K562 (cell line): ENCODE measurements at regions not wholly inside any gene's neighbourhood (a gene's known extent, or its start where the extent isn't known, plus 50 kb on each side); places are given as distances from the start of the nearest gene placed in this dataset.

Source experiments
- ATAC-seq: fragments of 200-7000 bp; cut with Tn5 transposase; 3 replicates; pipeline ENCODE4 v1.9.1; 2020; ENCODE audit warnings: moderate library complexity
- BruUV-seq: library from RNA; stranded (reverse); fragments of 400-500 nt; replicated peaks from 2 replicates; lab custom pipeline; 2021; lab: Mats Ljungman, UMichigan
- CTCF ChIA-PET: fragments of 300-600 bp; formaldehyde crosslinking; extraction: SDS; loops from one replicate; lab custom pipeline; 2021; ENCODE audit warnings: low intra/inter-chr PET ratio; lab: Yijun Ruan, JAX
- POLR2A ChIA-PET: fragments of 300-600, 350-650 bp; sonication (Branson Sonifier 250); formaldehyde crosslinking; extraction: SDS; loops from one replicate; lab custom pipeline; 2021; ENCODE audit warnings: antibody characterized with exemption, inconsistent platforms; lab: Yijun Ruan, JAX
- DNase-seq, 4 experiments: peaks; one replicate each; pipeline versions ENCODE4 v3.0.0 to v3.0.0-alpha.2; 2011 to 2018; ENCODE audit warnings: low spot score in 3 of 4, mixed read lengths in 3 of 4; ENCODE audit errors: extremely low read depth in 1 of 4
- FAIRE-seq: peaks from 2 replicates; lab custom pipeline; 2011; peaks lifted over from hg19 to GRCh38; lab: Jason Lieb, UNC
- H2AFZ ChIP-seq: 2 replicates; pipeline ENCODE4 v1.6.0; 2011; ENCODE audit warnings: low read depth, low read length, control low read depth, inconsistent platforms
- H3K27ac ChIP-seq: fragments of 200-600 bp; 3 replicates; pipeline ENCODE4 v1.8.0; 2011; ENCODE audit warnings: low read depth, mild to moderate bottlenecking, control low read depth, inconsistent platforms, low read length, moderate library complexity, mixed read lengths; ENCODE audit errors: extremely low read depth
- H3K27me3 ChIP-seq, 2 experiments: fragments of 300-600 bp in 1 of 2; 2 replicates in 1 of 2; 3 replicates in 1 of 2; pipeline versions ENCODE4 v1.6.0 to v1.8.0; 2011; ENCODE audit warnings: inconsistent platforms in 2 of 2, low read length in 2 of 2, mild to moderate bottlenecking in 1 of 2, mixed read lengths in 1 of 2, moderate library complexity in 1 of 2; ENCODE audit not compliant: control insufficient read depth in 2 of 2, insufficient read depth in 2 of 2
- H3K36me3 ChIP-seq: fragments of 300-600 bp; 3 replicates; pipeline ENCODE4 v1.8.0; 2011; ENCODE audit warnings: mild to moderate bottlenecking, low read length, inconsistent platforms; ENCODE audit not compliant: control insufficient read depth, insufficient read depth
- H3K4me1 ChIP-seq, 2 experiments: fragments of 200-600 bp in 1 of 2; replicated peaks in 1 of 2; 2 replicates in 1 of 2; 3 replicates in 1 of 2; pipeline versions ENCODE4 v1.5.1 to v1.8.0; 2011; ENCODE audit warnings: inconsistent platforms in 2 of 2, low read length in 2 of 2, mild to moderate bottlenecking in 1 of 2, mixed read lengths in 1 of 2, moderate library complexity in 1 of 2; ENCODE audit not compliant: control insufficient read depth in 2 of 2, insufficient read depth in 2 of 2
- H3K4me2 ChIP-seq: 2 replicates; pipeline ENCODE4 v1.6.1; 2011; ENCODE audit warnings: low read length, control low read depth, inconsistent platforms, mixed read lengths; ENCODE audit not compliant: insufficient read depth
- H3K4me3 ChIP-seq: fragments of 200-600 bp; sonication (generic), shearing (Covaris generic); 2 replicates; pipeline ENCODE4 v1.5.1; 2016; ENCODE audit warnings: control low read depth, inconsistent platforms
- H3K79me2 ChIP-seq: fragments of 200-600 bp; 3 replicates; pipeline ENCODE4 v1.8.0; 2011; ENCODE audit warnings: low read length, inconsistent platforms; ENCODE audit not compliant: control insufficient read depth, insufficient read depth
- H3K9ac ChIP-seq, 2 experiments: 2 replicates each; pipeline versions ENCODE4 v1.6.0 to v1.6.1; 2011; ENCODE audit warnings: low read depth in 2 of 2, low read length in 2 of 2, control low read depth in 1 of 2, inconsistent platforms in 1 of 2, mild to moderate bottlenecking in 1 of 2, mixed read lengths in 1 of 2; ENCODE audit not compliant: insufficient read depth in 1 of 2
- H3K9me1 ChIP-seq: one replicate; pipeline ENCODE4 v1.6.0; 2011; ENCODE audit warnings: inconsistent platforms, mild to moderate bottlenecking, low read length, moderate library complexity; ENCODE audit not compliant: control insufficient read depth, insufficient read depth
- H3K9me3 ChIP-seq: replicated peaks from 2 replicates; pipeline ENCODE4 v1.5.1; 2011; ENCODE audit warnings: low read depth, low read length, inconsistent platforms; ENCODE audit not compliant: control insufficient read depth, insufficient read depth
- H4K20me1 ChIP-seq: replicated peaks from 2 replicates; pipeline ENCODE4 v1.6.1; 2011; ENCODE audit warnings: low read length, inconsistent platforms, mixed read lengths; ENCODE audit not compliant: control insufficient read depth, insufficient read depth
- BMI1 ChIP-seq: fragments of 150-350 bp; IDR thresholded peaks from 2 replicates; pipeline ENCODE4 v1.6.1; 2014; ENCODE audit warnings: low read length
- CEBPB ChIP-seq: fragments of 450-650 bp; IDR thresholded peaks from 2 replicates; pipeline ENCODE4 v1.6.1; 2016; ENCODE audit warnings: missing genetic modification characterization, missing compliant biosample characterization
- CHD2 ChIP-seq: IDR thresholded peaks from 2 replicates; pipeline ENCODE4 v1.6.1; 2011; ENCODE audit warnings: low read depth, low read length
- CREB1 ChIP-seq, 2 experiments: sonication (generic) in 1 of 2; formaldehyde crosslinking in 1 of 2; IDR thresholded peaks; 2 replicates each; pipeline versions ENCODE4 v1.6.1 to v1.8.0; 2012 to 2022; ENCODE audit warnings: inconsistent platforms in 1 of 2, mild to moderate bottlenecking in 1 of 2, missing genetic modification reagents in 1 of 2, moderate library complexity in 1 of 2
- DNMT1 ChIP-seq: fragments of 450-650 bp; IDR thresholded peaks from 2 replicates; pipeline ENCODE4 v1.6.1; 2016; ENCODE audit warnings: antibody characterized with exemption, mild to moderate bottlenecking
- FOXM1 ChIP-seq, 2 experiments: fragments of 450-650 bp in 1 of 2; sonication (generic) in 1 of 2; formaldehyde crosslinking in 1 of 2; IDR thresholded peaks; 2 replicates each; pipeline versions ENCODE4 v1.6.1 to v1.9.0; 2017 to 2022; ENCODE audit warnings: low read depth in 2 of 2, mild to moderate bottlenecking in 2 of 2, missing genetic modification reagents in 1 of 2, moderate library complexity in 1 of 2
- HCFC1 ChIP-seq: IDR thresholded peaks from 2 replicates; pipeline ENCODE4 v1.6.1; 2012; ENCODE audit warnings: low read depth, low read length, improper control_type of control experiment
- HEY1 ChIP-seq: fragments of 250-450 bp; sonication (Bioruptor Pico); IDR thresholded peaks from 2 replicates; pipeline ENCODE4 v1.5.0; 2020; ENCODE audit warnings: mild to moderate bottlenecking, moderate library complexity, borderline replicate concordance
- MCM2 ChIP-seq: fragments of 450-650 bp; IDR thresholded peaks from 2 replicates; pipeline ENCODE4 v1.6.1; 2017; ENCODE audit warnings: low read depth, mild to moderate bottlenecking
- NFYB ChIP-seq: IDR thresholded peaks from 2 replicates; pipeline ENCODE4 v1.6.1; 2011; ENCODE audit warnings: mild to moderate bottlenecking, moderate library complexity; ENCODE audit not compliant: insufficient read length; ENCODE audit errors: extremely low read depth
- NONO ChIP-seq, 2 experiments: fragments of 200-400 bp in 1 of 2; fragments of 450-650 bp in 1 of 2; formaldehyde crosslinking in 1 of 2; IDR thresholded peaks; 2 replicates each; pipeline ENCODE4 v1.6.1; 2017; ENCODE audit warnings: low read depth in 2 of 2, mild to moderate bottlenecking in 2 of 2, moderate library complexity in 2 of 2, low read length in 1 of 2
- TCF7 ChIP-seq: sonication (generic); IDR thresholded peaks from 2 replicates; pipeline ENCODE4 v1.6.1; 2016; ENCODE audit warnings: antibody characterized with exemption, borderline replicate concordance
- VEZF1 ChIP-seq: fragments of 200-800 bp; sonication (Bioruptor generic); IDR thresholded peaks from 2 replicates; pipeline ENCODE4 v1.6.1; 2017; ENCODE audit warnings: missing genetic modification characterization, missing compliant biosample characterization
- YY1 ChIP-seq, 3 experiments: IDR thresholded peaks; 2 replicates each; pipeline ENCODE4 v1.6.1; 2011; ENCODE audit warnings: low read length in 2 of 3, mild to moderate bottlenecking in 2 of 3, moderate library complexity in 2 of 3, borderline replicate concordance in 1 of 3, control low read depth in 1 of 3, low read depth in 1 of 3; ENCODE audit not compliant: insufficient read depth in 3 of 3, insufficient replicate concordance in 2 of 3, control insufficient read depth in 1 of 3, insufficient read length in 1 of 3; ENCODE audit errors: extremely low read depth in 1 of 3
- ZNF121 ChIP-seq: sonication (generic); formaldehyde crosslinking; conservative IDR thresholded peaks from 2 replicates; pipeline ENCODE4 v1.8.0; 2022; ENCODE audit warnings: missing genetic modification reagents
- ZNF277 ChIP-seq: fragments of 250-450 bp; sonication (Bioruptor Pico); IDR thresholded peaks from 2 replicates; pipeline ENCODE4 v1.8.0; 2022; ENCODE audit warnings: inconsistent platforms, mild to moderate bottlenecking, moderate library complexity, borderline replicate concordance
- ZNF639 ChIP-seq, 2 experiments: fragments of 200-800 bp in 1 of 2; sonication (Bioruptor generic) in 1 of 2; sonication (generic) in 1 of 2; formaldehyde crosslinking in 1 of 2; IDR thresholded peaks in 1 of 2; conservative IDR thresholded peaks in 1 of 2; 2 replicates each; pipeline versions ENCODE4 v1.5.0 to v1.6.1; 2016 to 2020; ENCODE audit warnings: missing compliant biosample characterization in 1 of 2, missing genetic modification characterization in 1 of 2, missing genetic modification reagents in 1 of 2
- WGBS: fragments of 100-300 bp; shearing (Covaris generic); methylation state at CpG from one replicate; pipeline ENCODE4 v1.1.6; 2016; ENCODE audit warnings: low coverage, mixed read lengths; ENCODE audit not compliant: insufficient coverage; ENCODE audit errors: missing lambda C conversion rate; 5-methylcytosine and 5-hydroxymethylcytosine counted together
- in situ Hi-C: fragments of 300-500 bp; cut with MboI; formaldehyde crosslinking; loops from 4 replicates; pipeline ENCODE4 v1.15.0; 2018; ENCODE audit warnings: inconsistent platforms, mixed read lengths
- intact Hi-C: fragments of 100-400 bp; cut with micrococcal nuclease; formaldehyde crosslinking; loops from 2 replicates; pipeline ENCODE4 v1.14.2; 2022

DNA sequence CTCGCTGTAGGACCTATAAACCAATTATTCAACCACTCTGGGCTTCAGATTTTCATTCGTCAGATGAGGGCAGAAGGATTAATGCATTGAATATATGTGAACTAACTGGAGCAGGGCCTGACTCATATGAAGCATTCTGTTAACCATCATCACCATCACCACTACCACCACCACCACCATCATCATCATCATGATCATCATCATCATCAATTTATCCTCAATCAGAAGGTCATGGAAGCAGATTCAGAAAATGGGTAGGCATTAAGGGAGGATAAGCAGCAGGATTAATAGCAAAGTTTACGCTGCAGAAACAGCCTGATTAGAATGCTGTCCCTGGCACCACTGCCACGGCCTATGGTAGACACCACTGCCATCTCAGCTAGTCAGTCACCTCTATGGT lies 407.5 kb upstream of the THBS1 start (continued):
- no peak for TF ChIP-seq HCFC1

DNA sequence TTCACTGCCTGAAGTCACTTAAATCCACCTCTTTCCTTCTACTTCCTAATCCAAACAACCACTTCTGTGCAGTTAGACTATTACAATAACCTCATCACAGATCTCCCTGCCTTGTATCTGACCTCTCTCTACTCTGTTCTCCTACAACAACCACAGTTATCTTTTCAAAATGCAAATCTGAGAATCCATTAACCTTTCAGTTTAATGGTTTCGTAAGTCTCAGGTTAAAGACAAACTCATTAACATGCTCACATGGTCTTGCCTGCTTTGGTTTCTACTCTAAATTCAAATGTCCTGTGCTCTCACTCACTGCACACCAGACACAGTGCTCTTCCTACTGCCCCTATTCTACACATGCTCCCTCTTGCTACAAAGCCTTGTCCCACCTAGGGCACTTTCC lies 406.5 kb upstream of the THBS1 start:
- POLR2A ChIA-PET: no interaction called here
- Histone ChIP-seq H3K4me2 (no peak overlapping the region), H3K4me1 (peaks cover 0 to 3% of the 10 kb centered on the region in 2 experiments; a peak in 1 of 5 replicates), H3K79me2 (no peaks in the 10 kb centered on the region), H3K4me3 (no peak overlapping the region), H3K9me3 (no peaks in the 10 kb centered on the region), H2AFZ (no peak overlapping the region), H3K9me1 (no peaks in the 10 kb centered on the region), H3K27ac (no peak overlapping the region), H3K9ac (no peak overlapping the region), H4K20me1 (no peaks in the 10 kb centered on the region), H3K27me3 (peaks cover 3 to 7% of the 10 kb centered on the region in 2 experiments; a peak in 3 of 5 replicates), H3K36me3 (no peaks in the 10 kb centered on the region)
- CTCF ChIA-PET: no interaction called here
- 23% methylated on average over 1 of the region's 1 CpG for WGBS
- no peak for ATAC-seq
- no peak for FAIRE-seq
- in situ Hi-C loops: no loop called here
- intact Hi-C loops: loop anchor here (5.0 to 10.0 kb wide), 3 partner anchors 260 to 583 kb away; no protein-coding TSS in a partner anchor
- DNase-seq: no peak
- no TSS peak for BruUV-seq
- TF ChIP-seq MCM2 (no peak), DNMT1 (no peak), ZNF277 (CRISPR knock-in tag) (no peak), BMI1 (no peak), YY1 (IDR thresholded peaks at IDR 0.05; ENCODE audit: borderline replicate concordance in 1 of 3, control insufficient read depth in 1 of 3, extremely low read depth in 1 of 3, insufficient read depth in 3 of 3, insufficient read length in 1 of 3, insufficient replicate concordance in 2 of 3, low read depth in 1 of 3, low read length in 2 of 3) (no peak), CEBPB (no peak), CREB1 (IDR thresholded peaks at IDR 0.05) (no peak), CREB1 (CRISPR knock-in tag; IDR thresholded peaks at IDR 0.05) (no peak), FOXM1 (IDR thresholded peaks at IDR 0.05; ENCODE audit: low read depth) (no peak), FOXM1 (CRISPR knock-in tag; IDR thresholded peaks at IDR 0.05; ENCODE audit: low read depth) (no peak), TCF7 (no peak), NFYB (no peak), ZNF639 (CRISPR knock-in tag; conservative IDR thresholded peaks at IDR 0.05 in 1 of 2, IDR thresholded peaks at IDR 0.05 in 1 of 2) (no peak), VEZF1 (CRISPR knock-in tag) (no peak), CHD2 (no peak), NONO (IDR thresholded peaks at IDR 0.05; ENCODE audit: low read depth in 2 of 2, low read length in 1 of 2) (no peak), HEY1 (no peak), ZNF121 (CRISPR knock-in tag) (no peak)
